ENCODE measurements at regions not wholly inside any gene's neighbourhood (a gene's known extent, or its start where the extent isn't known, plus 50 kb on each side); places are given as distances from the start of the nearest gene placed in this dataset.

DNA sequence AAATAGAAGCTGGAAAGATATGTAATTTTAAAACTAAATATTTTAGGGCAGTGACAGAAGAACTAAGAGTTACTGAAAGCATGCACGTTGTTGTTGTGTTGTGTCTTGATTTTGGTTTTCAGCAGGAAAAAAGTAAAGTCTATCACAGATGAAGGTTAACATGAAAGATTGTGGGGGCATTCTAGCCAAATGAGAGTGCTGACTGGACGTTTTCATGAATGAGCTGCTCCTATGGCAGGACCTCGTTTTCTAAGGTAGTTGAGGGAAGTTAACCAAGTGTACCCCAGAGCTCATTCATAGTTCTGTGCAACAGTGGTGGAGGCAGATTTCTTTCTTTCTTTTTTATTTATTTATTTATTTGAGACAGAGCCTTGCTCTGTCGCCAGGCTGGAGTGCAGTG, 194.6 kb upstream of the IRS2 start:
- TF ChIP-seq, protein P1, sequence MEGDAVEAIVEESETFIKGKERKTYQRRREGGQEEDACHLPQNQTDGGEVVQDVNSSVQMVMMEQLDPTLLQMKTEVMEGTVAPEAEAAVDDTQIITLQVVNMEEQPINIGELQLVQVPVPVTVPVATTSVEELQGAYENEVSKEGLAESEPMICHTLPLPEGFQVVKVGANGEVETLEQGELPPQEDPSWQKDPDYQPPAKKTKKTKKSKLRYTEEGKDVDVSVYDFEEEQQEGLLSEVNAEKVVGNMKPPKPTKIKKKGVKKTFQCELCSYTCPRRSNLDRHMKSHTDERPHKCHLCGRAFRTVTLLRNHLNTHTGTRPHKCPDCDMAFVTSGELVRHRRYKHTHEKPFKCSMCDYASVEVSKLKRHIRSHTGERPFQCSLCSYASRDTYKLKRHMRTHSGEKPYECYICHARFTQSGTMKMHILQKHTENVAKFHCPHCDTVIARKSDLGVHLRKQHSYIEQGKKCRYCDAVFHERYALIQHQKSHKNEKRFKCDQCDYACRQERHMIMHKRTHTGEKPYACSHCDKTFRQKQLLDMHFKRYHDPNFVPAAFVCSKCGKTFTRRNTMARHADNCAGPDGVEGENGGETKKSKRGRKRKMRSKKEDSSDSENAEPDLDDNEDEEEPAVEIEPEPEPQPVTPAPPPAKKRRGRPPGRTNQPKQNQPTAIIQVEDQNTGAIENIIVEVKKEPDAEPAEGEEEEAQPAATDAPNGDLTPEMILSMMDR (IDR thresholded peaks at IDR 0.05): no peak
- no peak for TF ChIP-seq JUND (IDR thresholded peaks at IDR 0.05)
